Natural killer cell (primary cell): ENCODE measurements at regions not wholly inside any gene's neighbourhood (a gene's known extent, or its start where the extent isn't known, plus 50 kb on each side); places are given as distances from the start of the nearest gene placed in this dataset.

Experiments used
- ATAC-seq, 3 donors: fragments of 150-1000 bp in 2 of 3; fragments of 200-7000 bp in 1 of 3; cut with Tn5 transposase; 1 replicate in 1 of 3; 2 replicates in 2 of 3; pipeline ENCODE4 v1.10.0; 2021; ENCODE audit warnings: mild to moderate bottlenecking in 2 of 3, moderate library complexity in 2 of 3
- DNase-seq, 2 donors: peaks; one replicate each; pipeline versions ENCODE4 v3.0.0 to v3.0.0-alpha.2; 2013 to 2021; ENCODE audit warnings: mixed read lengths in 1 of 2
- H3K27ac ChIP-seq: one replicate; pipeline ENCODE4 v1.5.1; 2013; ENCODE audit warnings: mild to moderate bottlenecking, low read length
- H3K27me3 ChIP-seq: one replicate; pipeline ENCODE4 v1.6.1; 2013; ENCODE audit warnings: low read length; ENCODE audit not compliant: control insufficient read depth, insufficient read depth
- H3K36me3 ChIP-seq: one replicate; pipeline ENCODE4 v1.6.1; 2013; ENCODE audit warnings: low read length; ENCODE audit not compliant: control insufficient read depth, insufficient read depth
- H3K4me1 ChIP-seq: one replicate; pipeline ENCODE4 v1.6.1; 2013; ENCODE audit warnings: low read length; ENCODE audit not compliant: control insufficient read depth, insufficient read depth
- H3K4me3 ChIP-seq: one replicate; pipeline ENCODE4 v1.5.1; 2013; ENCODE audit warnings: low read length
- H3K9me3 ChIP-seq: one replicate; pipeline ENCODE4 v1.6.1; 2013; ENCODE audit warnings: low read length; ENCODE audit not compliant: control insufficient read depth, insufficient read depth
- H3K27ac Mint-ChIP-seq, 2 donors: one replicate each; pipeline ENCODE4 v1.8.0; 2022; ENCODE audit warnings: mild to moderate bottlenecking in 2 of 2, mixed read lengths in 2 of 2, moderate library complexity in 1 of 2
- H3K27me3 Mint-ChIP-seq, 2 donors: one replicate each; pipeline ENCODE4 v1.8.0; 2022; ENCODE audit warnings: low read depth in 2 of 2, mixed read lengths in 2 of 2
- H3K36me3 Mint-ChIP-seq: one replicate; pipeline ENCODE4 v1.8.0; 2022; ENCODE audit warnings: mixed read lengths
- H3K4me1 Mint-ChIP-seq, 2 donors: one replicate each; pipeline ENCODE4 v1.8.0; 2022; ENCODE audit warnings: mixed read lengths in 2 of 2
- H3K4me3 Mint-ChIP-seq: one replicate; pipeline ENCODE4 v1.8.0; 2022; ENCODE audit warnings: mild to moderate bottlenecking, moderate library complexity, mixed read lengths
- H3K9me3 Mint-ChIP-seq, 2 donors: one replicate each; pipeline ENCODE4 v1.8.0; 2022; ENCODE audit warnings: mixed read lengths in 2 of 2
- WGBS: methylation state at CpG from one replicate; pipeline ENCODE4 v1.1.7; 2013; ENCODE audit warnings: missing lambda C conversion rate; ENCODE audit not compliant: insufficient coverage; 5-methylcytosine and 5-hydroxymethylcytosine counted together
- intact Hi-C: fragments of 100-400 bp; cut with micrococcal nuclease; formaldehyde crosslinking; loops from one replicate; pipeline ENCODE4 v1.14.2; 2022
- TF ChIP-seq, protein P1 (sequence below): fragments of 200-600 bp; IDR thresholded peaks from one replicate; pipeline ENCODE4 v1.8.0; 2022; ENCODE audit warnings: antibody characterized with exemption

DNA sequence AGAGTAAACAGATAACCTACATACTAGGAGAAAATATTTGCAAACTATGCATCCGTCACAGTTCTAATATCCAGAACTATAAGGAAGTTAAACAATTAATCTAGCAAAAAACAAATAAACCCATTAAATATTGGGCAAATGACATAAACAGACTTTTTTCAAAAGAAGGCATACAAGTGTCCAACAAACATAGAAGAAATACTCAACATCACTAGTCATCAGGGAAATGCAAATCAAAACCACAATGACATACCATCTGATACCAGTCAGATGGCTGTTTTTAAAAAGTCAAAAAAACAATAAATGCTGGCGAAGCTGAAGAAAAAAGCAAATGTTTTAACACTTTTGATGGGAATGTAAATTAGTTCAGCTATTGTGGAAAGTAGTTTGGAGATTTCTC, 1117.7 kb upstream of the MAP3K7 start:
- 100% methylated on average over 1 of the region's 2 CpGs for WGBS
- H3K4me1 ChIP-seq: no peaks in the 10 kb centered on the region
- no peak overlapping the region for H3K27ac Mint-ChIP-seq
- no peaks in the 10 kb centered on the region for H3K27me3 Mint-ChIP-seq
- no peaks in the 10 kb centered on the region for H3K36me3 ChIP-seq
- no peak overlapping the region for H3K4me3 ChIP-seq
- no peak overlapping the region for H3K27ac ChIP-seq
- no peaks in the 10 kb centered on the region for H3K4me1 Mint-ChIP-seq
- ATAC-seq (no peak), DNase-seq (no peak)
- H3K9me3 ChIP-seq: peaks cover 3% of the 10 kb centered on the region
- H3K27me3 ChIP-seq: no peaks in the 10 kb centered on the region
- intact Hi-C loops: no loop called here
- peaks cover 7% of the 10 kb centered on the region for H3K36me3 Mint-ChIP-seq
- H3K4me3 Mint-ChIP-seq: no peak overlapping the region
- H3K9me3 Mint-ChIP-seq: peaks cover 9 to 10% of the 10 kb centered on the region in 2 donors
- TF ChIP-seq, protein P1, sequence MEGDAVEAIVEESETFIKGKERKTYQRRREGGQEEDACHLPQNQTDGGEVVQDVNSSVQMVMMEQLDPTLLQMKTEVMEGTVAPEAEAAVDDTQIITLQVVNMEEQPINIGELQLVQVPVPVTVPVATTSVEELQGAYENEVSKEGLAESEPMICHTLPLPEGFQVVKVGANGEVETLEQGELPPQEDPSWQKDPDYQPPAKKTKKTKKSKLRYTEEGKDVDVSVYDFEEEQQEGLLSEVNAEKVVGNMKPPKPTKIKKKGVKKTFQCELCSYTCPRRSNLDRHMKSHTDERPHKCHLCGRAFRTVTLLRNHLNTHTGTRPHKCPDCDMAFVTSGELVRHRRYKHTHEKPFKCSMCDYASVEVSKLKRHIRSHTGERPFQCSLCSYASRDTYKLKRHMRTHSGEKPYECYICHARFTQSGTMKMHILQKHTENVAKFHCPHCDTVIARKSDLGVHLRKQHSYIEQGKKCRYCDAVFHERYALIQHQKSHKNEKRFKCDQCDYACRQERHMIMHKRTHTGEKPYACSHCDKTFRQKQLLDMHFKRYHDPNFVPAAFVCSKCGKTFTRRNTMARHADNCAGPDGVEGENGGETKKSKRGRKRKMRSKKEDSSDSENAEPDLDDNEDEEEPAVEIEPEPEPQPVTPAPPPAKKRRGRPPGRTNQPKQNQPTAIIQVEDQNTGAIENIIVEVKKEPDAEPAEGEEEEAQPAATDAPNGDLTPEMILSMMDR: no peak

DNA sequence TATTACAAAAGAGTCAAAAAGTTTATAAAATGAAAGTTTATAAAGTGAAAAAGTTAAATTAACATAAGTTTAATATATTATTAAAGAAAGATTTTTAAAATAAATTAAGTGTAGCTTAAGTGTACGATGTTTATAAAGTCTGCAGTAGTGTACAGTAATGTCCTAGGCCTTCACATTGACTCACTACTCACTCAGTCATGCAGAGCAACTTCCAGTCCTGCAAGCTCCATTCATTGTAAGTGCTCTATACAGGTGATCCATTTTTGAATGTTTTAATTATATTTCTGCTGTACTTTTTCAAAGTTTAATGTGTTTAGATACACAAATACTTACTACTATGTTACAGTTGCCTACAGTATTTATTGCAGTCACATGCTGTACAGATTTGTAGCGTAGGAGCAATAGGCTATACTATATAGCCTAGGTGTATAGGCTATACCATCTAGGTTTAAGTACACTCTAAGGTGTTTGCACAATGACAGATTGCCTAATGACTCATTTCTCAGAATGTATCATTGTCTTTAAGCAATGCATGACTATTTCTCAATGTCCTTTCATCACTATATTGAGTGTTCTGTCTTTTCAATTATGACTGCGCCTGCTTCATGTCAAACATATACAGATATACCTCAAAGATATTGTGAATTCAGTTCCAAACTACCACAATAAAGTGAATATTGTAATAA, 1110.3 kb upstream of the MAP3K7 start:
- H3K9me3 Mint-ChIP-seq: peaks cover 7 to 9% of the 10 kb centered on the region in 2 donors
- no peaks in the 10 kb centered on the region for H3K27me3 ChIP-seq
- no peaks in the 10 kb centered on the region for H3K4me1 Mint-ChIP-seq
- H3K27ac Mint-ChIP-seq: no peak overlapping the region
- H3K4me1 ChIP-seq: no peaks in the 10 kb centered on the region
- no peak overlapping the region for H3K4me3 ChIP-seq
- no peak for ATAC-seq
- no peaks in the 10 kb centered on the region for H3K27me3 Mint-ChIP-seq
- no peak overlapping the region for H3K27ac ChIP-seq
- no peak for DNase-seq
- H3K4me3 Mint-ChIP-seq: no peak overlapping the region
- TF ChIP-seq, protein P1: no peak
- intact Hi-C loops: no loop called here
- WGBS: 90% methylated on average over 2 of the region's 3 CpGs
- peaks cover 3% of the 10 kb centered on the region for H3K9me3 ChIP-seq
- no peaks in the 10 kb centered on the region for H3K36me3 ChIP-seq
- H3K36me3 Mint-ChIP-seq: peaks cover 7% of the 10 kb centered on the region

DNA sequence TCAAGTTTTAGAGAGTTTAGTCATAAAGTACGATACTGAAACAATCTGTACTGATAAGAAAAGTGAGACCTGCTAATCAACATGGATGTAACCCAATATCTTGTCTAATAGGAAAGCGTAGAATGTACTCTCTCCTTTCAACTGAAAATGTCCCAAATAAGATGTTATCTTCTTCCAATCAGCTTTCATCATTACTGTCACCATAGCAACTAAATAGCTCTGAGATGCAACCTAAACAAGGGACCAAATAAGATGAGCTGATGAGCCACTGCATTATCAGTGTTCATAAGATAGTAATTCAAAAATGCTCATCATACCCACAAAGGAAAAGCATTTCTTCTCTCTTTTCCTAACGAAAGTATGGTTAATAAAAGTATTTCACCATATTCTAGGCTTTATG, 1108.3 kb upstream of the MAP3K7 start:
- Histone ChIP-seq H3K4me1 (no peaks in the 10 kb centered on the region), H3K27ac (no peak overlapping the region), H3K4me3 (no peak overlapping the region), H3K27me3 (no peaks in the 10 kb centered on the region), H3K36me3 (no peaks in the 10 kb centered on the region), H3K9me3 (no peaks in the 10 kb centered on the region)
- DNase-seq: no peak
- Mint-ChIP-seq H3K9me3 (peaks cover 2 to 7% of the 10 kb centered on the region in 2 donors), H3K4me3 (no peak overlapping the region), H3K4me1 (no peaks in the 10 kb centered on the region), H3K36me3 (no peaks in the 10 kb centered on the region), H3K27me3 (no peaks in the 10 kb centered on the region), H3K27ac (no peak overlapping the region)
- TF ChIP-seq, protein P1: no peak
- WGBS: 85% methylated on average over 2 of the region's 3 CpGs
- no peak for ATAC-seq
- intact Hi-C loops: no loop called here
